ENCODE measurements at regions not wholly inside any gene's neighbourhood (a gene's known extent, or its start where the extent isn't known, plus 50 kb on each side); places are given as distances from the start of the nearest gene placed in this dataset.

GRCh38 chr3:170680593-170680992 lies 94.7 kb upstream of the SLC7A14 start:
- Histone ChIP-seq H3K36me3 (ENCODE audit: control insufficient read depth, insufficient read depth, low read length) (no peaks in the 10 kb centered on the region), H3K27ac (ENCODE audit: low read length) (no peak overlapping the region), H3K4me3 (ENCODE audit: low read depth in 2 of 2, low read length in 2 of 2) (no peak overlapping the region), H3K27me3 (ENCODE audit: control insufficient read depth, insufficient read depth, low read length) (no peaks in the 10 kb centered on the region), H3K4me1 (ENCODE audit: control insufficient read depth, insufficient read depth, low read length) (no peaks in the 10 kb centered on the region), H3K9me3 (ENCODE audit: control insufficient read depth, insufficient read depth, low read depth, low read length) (no peaks in the 10 kb centered on the region)
- ChIA-PET CTCF (no interaction called here), POLR2A (no interaction called here)
- in situ Hi-C loops (cut with HindIII; ENCODE audit: low pct_unique_long_range_greater_than_20kb, low sequenced_read_pairs) = no loop called here
- DNase-seq (ENCODE audit: low read depth, low spot score) = no peak
- no peak for ATAC-seq
- no TSS peak for BruUV-seq (replicated peaks)
- intact Hi-C loops (cut with micrococcal nuclease; ENCODE audit: unreplicated experiment) = no loop called here
- no peak for TF ChIP-seq TCF7L2 (IDR thresholded peaks at IDR 0.05; ENCODE audit: low read depth, low read length)
- TF ChIP-seq POLR2AphosphoS5 (IDR thresholded peaks at IDR 0.05; ENCODE audit: low read depth, low read length) = no peak
- TF ChIP-seq SIN3A (IDR thresholded peaks at IDR 0.05; ENCODE audit: borderline replicate concordance, insufficient read depth, low read depth, low read length) = no peak
- TF ChIP-seq REST (IDR thresholded peaks at IDR 0.05; ENCODE audit: insufficient read depth in 1 of 2, low read depth in 2 of 2, low read length in 1 of 2) = no peak
- TF ChIP-seq, protein P1, sequence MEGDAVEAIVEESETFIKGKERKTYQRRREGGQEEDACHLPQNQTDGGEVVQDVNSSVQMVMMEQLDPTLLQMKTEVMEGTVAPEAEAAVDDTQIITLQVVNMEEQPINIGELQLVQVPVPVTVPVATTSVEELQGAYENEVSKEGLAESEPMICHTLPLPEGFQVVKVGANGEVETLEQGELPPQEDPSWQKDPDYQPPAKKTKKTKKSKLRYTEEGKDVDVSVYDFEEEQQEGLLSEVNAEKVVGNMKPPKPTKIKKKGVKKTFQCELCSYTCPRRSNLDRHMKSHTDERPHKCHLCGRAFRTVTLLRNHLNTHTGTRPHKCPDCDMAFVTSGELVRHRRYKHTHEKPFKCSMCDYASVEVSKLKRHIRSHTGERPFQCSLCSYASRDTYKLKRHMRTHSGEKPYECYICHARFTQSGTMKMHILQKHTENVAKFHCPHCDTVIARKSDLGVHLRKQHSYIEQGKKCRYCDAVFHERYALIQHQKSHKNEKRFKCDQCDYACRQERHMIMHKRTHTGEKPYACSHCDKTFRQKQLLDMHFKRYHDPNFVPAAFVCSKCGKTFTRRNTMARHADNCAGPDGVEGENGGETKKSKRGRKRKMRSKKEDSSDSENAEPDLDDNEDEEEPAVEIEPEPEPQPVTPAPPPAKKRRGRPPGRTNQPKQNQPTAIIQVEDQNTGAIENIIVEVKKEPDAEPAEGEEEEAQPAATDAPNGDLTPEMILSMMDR (IDR thresholded peaks at IDR 0.05) = no peak

- ChIA-PET POLR2A (no interaction called here), CTCF (no interaction called here)
- no peaks in the 10 kb centered on the region for H3K27me3 ChIP-seq (ENCODE audit: control insufficient read depth, insufficient read depth, low read length)
- in situ Hi-C loops (cut with HindIII; ENCODE audit: low pct_unique_long_range_greater_than_20kb, low sequenced_read_pairs) = no loop called here
- no peaks in the 10 kb centered on the region for H3K36me3 ChIP-seq (ENCODE audit: control insufficient read depth, insufficient read depth, low read length)
- DNase-seq (ENCODE audit: low read depth, low spot score) (no peak), ATAC-seq (no peak)
- H3K27ac ChIP-seq (ENCODE audit: low read length) = no peak overlapping the region
- H3K9me3 ChIP-seq (ENCODE audit: control insufficient read depth, insufficient read depth, low read depth, low read length) = no peaks in the 10 kb centered on the region
- H3K4me3 ChIP-seq (ENCODE audit: low read depth in 2 of 2, low read length in 2 of 2) = no peak overlapping the region
- no peaks in the 10 kb centered on the region for H3K4me1 ChIP-seq (ENCODE audit: control insufficient read depth, insufficient read depth, low read length)
- intact Hi-C loops (cut with micrococcal nuclease; ENCODE audit: unreplicated experiment) = no loop called here
- BruUV-seq (replicated peaks) = no TSS peak
- TF ChIP-seq SIN3A (IDR thresholded peaks at IDR 0.05; ENCODE audit: borderline replicate concordance, insufficient read depth, low read depth, low read length) (no peak), POLR2AphosphoS5 (IDR thresholded peaks at IDR 0.05; ENCODE audit: low read depth, low read length) (no peak), REST (IDR thresholded peaks at IDR 0.05; ENCODE audit: insufficient read depth in 1 of 2, low read depth in 2 of 2, low read length in 1 of 2) (no peak), TCF7L2 (IDR thresholded peaks at IDR 0.05; ENCODE audit: low read depth, low read length) (no peak)
- TF ChIP-seq, protein P1 (IDR thresholded peaks at IDR 0.05) = no peak
These were observed 93.3 kb upstream of the SLC7A14 start for GRCh38 chr3:170679190-170679589.

Measured in Panc1 (cell line).